Mesenchymal stem cell (in vitro differentiated cells and primary cell): ENCODE measurements at regions not wholly inside any gene's neighbourhood (a gene's known extent, or its start where the extent isn't known, plus 50 kb on each side); places are given as distances from the start of the nearest gene placed in this dataset.

ENCODE experiments used
- DNase-seq: peaks from one replicate; pipeline ENCODE4 v3.0.0-alpha.2; 2013
- H2AFZ ChIP-seq: one replicate; pipeline ENCODE4 v1.6.1; 2013; ENCODE audit warnings: low read depth, mild to moderate bottlenecking, control low read depth, inconsistent platforms, low read length, moderate library complexity
- H2AK5ac ChIP-seq: 2 replicates; pipeline ENCODE4 v1.6.1; 2013; ENCODE audit warnings: low read length, moderate library complexity, mild to moderate bottlenecking, inconsistent platforms; ENCODE audit not compliant: severe bottlenecking
- H2BK120ac ChIP-seq: one replicate; pipeline ENCODE4 v1.6.1; 2013; ENCODE audit warnings: low read depth, mild to moderate bottlenecking, inconsistent platforms, low read length, moderate library complexity
- H2BK12ac ChIP-seq, 2 experiments: one replicate each; pipeline ENCODE4 v1.6.1; 2013; ENCODE audit warnings: inconsistent platforms in 2 of 2, low read length in 2 of 2, mild to moderate bottlenecking in 2 of 2, moderate library complexity in 2 of 2, control low read depth in 1 of 2
- H2BK15ac ChIP-seq: one replicate; pipeline ENCODE4 v1.6.1; 2013; ENCODE audit warnings: mild to moderate bottlenecking, low read depth, inconsistent platforms; ENCODE audit not compliant: poor library complexity, severe bottlenecking
- H2BK5ac ChIP-seq: 2 replicates; pipeline ENCODE4 v1.6.1; 2013; ENCODE audit warnings: low read depth, mild to moderate bottlenecking, low read length, control low read depth, inconsistent platforms; ENCODE audit not compliant: poor library complexity, severe bottlenecking
- H3K14ac ChIP-seq, 2 experiments: one replicate each; pipeline ENCODE4 v1.6.1; 2013; ENCODE audit warnings: inconsistent platforms in 2 of 2, low read length in 2 of 2, control low read depth in 1 of 2, mild to moderate bottlenecking in 1 of 2, moderate library complexity in 1 of 2
- H3K18ac ChIP-seq, 2 experiments: one replicate each; pipeline ENCODE4 v1.6.1; 2013; ENCODE audit warnings: inconsistent platforms in 2 of 2, low read length in 2 of 2, control low read depth in 1 of 2, low read depth in 1 of 2, mild to moderate bottlenecking in 1 of 2
- H3K23ac ChIP-seq, 2 experiments: one replicate each; pipeline ENCODE4 v1.6.1; 2013; ENCODE audit warnings: inconsistent platforms in 2 of 2, low read length in 2 of 2, mild to moderate bottlenecking in 2 of 2, moderate library complexity in 2 of 2, control low read depth in 1 of 2
- H3K27ac ChIP-seq: 2 replicates; pipeline ENCODE4 v1.5.1; 2013; ENCODE audit warnings: mild to moderate bottlenecking, moderate library complexity, low read length, control low read depth, inconsistent platforms; ENCODE audit not compliant: poor library complexity, severe bottlenecking
- H3K27me3 ChIP-seq, 2 experiments: 2 replicates each; pipeline versions ENCODE4 v1.6.1 to v1.7.0; 2013; ENCODE audit warnings: low read length in 2 of 2, mild to moderate bottlenecking in 2 of 2, moderate library complexity in 2 of 2, control low read depth in 1 of 2, inconsistent platforms in 1 of 2; ENCODE audit not compliant: control insufficient read depth in 1 of 2, insufficient read depth in 1 of 2
- H3K36me3 ChIP-seq, 2 experiments: 2 replicates each; pipeline versions ENCODE4 v1.6.1 to v1.7.0; 2013; ENCODE audit warnings: low read length in 2 of 2, control low read depth in 1 of 2, inconsistent platforms in 1 of 2, low read depth in 1 of 2, mild to moderate bottlenecking in 1 of 2; ENCODE audit not compliant: insufficient read depth in 2 of 2, control insufficient read depth in 1 of 2
- H3K4ac ChIP-seq, 2 experiments: one replicate each; pipeline ENCODE4 v1.6.1; 2013; ENCODE audit warnings: inconsistent platforms in 2 of 2, low read length in 2 of 2, mild to moderate bottlenecking in 2 of 2, moderate library complexity in 2 of 2, control low read depth in 1 of 2, low read depth in 1 of 2
- H3K4me1 ChIP-seq: 2 replicates; pipeline ENCODE4 v1.6.1; 2013; ENCODE audit warnings: low read depth, low read length, control low read depth; ENCODE audit not compliant: control insufficient read depth, insufficient read depth
- H3K4me2 ChIP-seq: 2 replicates; pipeline ENCODE4 v1.6.1; 2013; ENCODE audit warnings: low read length, mild to moderate bottlenecking, inconsistent platforms; ENCODE audit not compliant: poor library complexity, severe bottlenecking
- H3K4me3 ChIP-seq, 2 experiments: 2 replicates each; pipeline versions ENCODE4 v1.5.1 to v1.7.0; 2013; ENCODE audit warnings: low read length in 2 of 2, mild to moderate bottlenecking in 2 of 2, control low read depth in 1 of 2, low read depth in 1 of 2; ENCODE audit not compliant: insufficient read depth in 1 of 2
- H3K79me1 ChIP-seq: replicated peaks from 2 replicates; pipeline ENCODE4 v1.6.1; 2013; ENCODE audit warnings: mild to moderate bottlenecking, control low read depth, low read length, inconsistent platforms; ENCODE audit not compliant: poor library complexity, severe bottlenecking
- H3K9ac ChIP-seq: 2 replicates; pipeline ENCODE4 v1.7.0; 2013; ENCODE audit warnings: mild to moderate bottlenecking, low read length, moderate library complexity
- H3K9me3 ChIP-seq: 2 replicates; pipeline ENCODE4 v1.7.0; 2013; ENCODE audit warnings: mild to moderate bottlenecking, low read length; ENCODE audit not compliant: control insufficient read depth
- H4K8ac ChIP-seq: one replicate; pipeline ENCODE4 v1.6.1; 2013; ENCODE audit warnings: inconsistent platforms, mild to moderate bottlenecking, low read length, moderate library complexity
- H4K91ac ChIP-seq: one replicate; pipeline ENCODE4 v1.6.1; 2013; ENCODE audit warnings: mild to moderate bottlenecking, low read length, inconsistent platforms
- WGBS: methylation state at CpG from one replicate; pipeline ENCODE4 v1.1.7; 2013; ENCODE audit warnings: mixed read lengths; 5-methylcytosine and 5-hydroxymethylcytosine counted together

- Histone ChIP-seq H3K14ac (no peak overlapping the region), H4K91ac (no peak overlapping the region), H3K9ac (no peak overlapping the region), H2BK12ac (no peak overlapping the region), H3K4me1 (no peaks in the 10 kb centered on the region), H3K36me3 (no peaks in the 10 kb centered on the region), H2BK5ac (no peak overlapping the region), H3K4me2 (no peak overlapping the region), H4K8ac (no peak overlapping the region), H3K9me3 (no peaks in the 10 kb centered on the region), H3K23ac (no peak overlapping the region), H2BK120ac (no peak overlapping the region), H3K4ac (no peak overlapping the region), H2AK5ac (no peak overlapping the region), H3K27ac (no peak overlapping the region), H2BK15ac (no peak overlapping the region), H3K27me3 (no peaks in the 10 kb centered on the region), H3K18ac (no peak overlapping the region), H2AFZ (no peak overlapping the region), H3K79me1 (no peaks in the 10 kb centered on the region), H3K4me3 (no peak overlapping the region)
- 93% methylated on average over 1 of the region's 1 CpG for WGBS
- no peak for DNase-seq
Measured at GRCh38 chr1:70910013-70910412, 137.6 kb downstream of the PTGER3 start.

GRCh38 chr1:70911861-70912260 lies 135.8 kb downstream of the PTGER3 start:
- no CpG with 5 or more reads among the region's 3 CpGs for WGBS
- Histone ChIP-seq H2BK5ac (no peak overlapping the region), H3K9me3 (no peaks in the 10 kb centered on the region), H2AFZ (no peak overlapping the region), H4K91ac (no peak overlapping the region), H3K23ac (no peak overlapping the region), H4K8ac (no peak overlapping the region), H2BK12ac (no peak overlapping the region), H3K4me2 (no peak overlapping the region), H3K27me3 (no peaks in the 10 kb centered on the region), H3K27ac (no peak overlapping the region), H3K4me1 (no peaks in the 10 kb centered on the region), H3K36me3 (no peaks in the 10 kb centered on the region), H3K9ac (no peak overlapping the region), H2AK5ac (no peak overlapping the region), H3K18ac (no peak overlapping the region), H3K14ac (no peak overlapping the region), H2BK15ac (no peak overlapping the region), H3K79me1 (no peaks in the 10 kb centered on the region), H3K4ac (no peak overlapping the region), H3K4me3 (no peak overlapping the region), H2BK120ac (no peak overlapping the region)
- DNase-seq = no peak

- Histone ChIP-seq H3K23ac (no peak overlapping the region), H3K27ac (no peak overlapping the region)
- 85% methylated on average over 1 of the region's 1 CpG for WGBS
Measured at GRCh38 chr1:70914224-70914623, 133.4 kb downstream of the PTGER3 start.

GRCh38 chr1:70915258-70916033 lies 132.2 kb downstream of the PTGER3 start:
- Histone ChIP-seq H3K27ac (no peak overlapping the region), H3K4ac (no peak overlapping the region), H2BK15ac (no peak overlapping the region), H3K27me3 (no peaks in the 10 kb centered on the region), H3K4me1 (no peaks in the 10 kb centered on the region), H3K79me1 (no peaks in the 10 kb centered on the region), H4K8ac (no peak overlapping the region), H4K91ac (no peak overlapping the region), H2BK12ac (no peak overlapping the region), H2BK5ac (no peak overlapping the region), H3K4me3 (no peak overlapping the region), H2AFZ (no peak overlapping the region), H3K4me2 (no peak overlapping the region), H3K23ac (no peak overlapping the region), H3K36me3 (no peaks in the 10 kb centered on the region), H2AK5ac (no peak overlapping the region), H3K18ac (no peak overlapping the region), H3K14ac (no peak overlapping the region), H3K9me3 (no peaks in the 10 kb centered on the region), H3K9ac (no peak overlapping the region), H2BK120ac (no peak overlapping the region)
- 52% methylated on average over 1 of the region's 2 CpGs for WGBS
- DNase-seq = no peak

More at GRCh38 chr1:70914224-70914623, 133.4 kb downstream of the PTGER3 start:
- no peak overlapping the region for H2BK12ac ChIP-seq
- no peaks in the 10 kb centered on the region for H3K79me1 ChIP-seq
- H2BK15ac ChIP-seq = no peak overlapping the region
- H2AFZ ChIP-seq = no peak overlapping the region
- H2BK120ac ChIP-seq = no peak overlapping the region
- no peak overlapping the region for H3K4ac ChIP-seq
- no peaks in the 10 kb centered on the region for H3K27me3 ChIP-seq
- no peak overlapping the region for H3K9ac ChIP-seq
- no peak overlapping the region for H2BK5ac ChIP-seq
- no peak for DNase-seq
- H3K4me3 ChIP-seq = no peak overlapping the region
- H3K9me3 ChIP-seq = no peaks in the 10 kb centered on the region
- H4K91ac ChIP-seq = no peak overlapping the region
- H3K4me2 ChIP-seq = no peak overlapping the region
- H4K8ac ChIP-seq = no peak overlapping the region
- H3K36me3 ChIP-seq = no peaks in the 10 kb centered on the region
- H3K14ac ChIP-seq = no peak overlapping the region
- H2AK5ac ChIP-seq = no peak overlapping the region
- H3K18ac ChIP-seq = no peak overlapping the region
- no peaks in the 10 kb centered on the region for H3K4me1 ChIP-seq
